ENCODE measurements at regions not wholly inside any gene's neighbourhood (a gene's known extent, or its start where the extent isn't known, plus 50 kb on each side); places are given as distances from the start of the nearest gene placed in this dataset.

- DNase-seq (ENCODE audit: low spot score) = no peak
- no peaks in the 10 kb centered on the region for H3K9me3 Mint-ChIP-seq (ENCODE audit: unreplicated experiment)
- no peak for TF ChIP-seq CTCF (IDR thresholded peaks at IDR 0.05; ENCODE audit: unreplicated experiment)
- no peaks in the 10 kb centered on the region for H3K36me3 Mint-ChIP-seq (ENCODE audit: low read depth, unreplicated experiment)
- H3K4me3 Mint-ChIP-seq (ENCODE audit: unreplicated experiment) = no peak overlapping the region
- H3K27ac Mint-ChIP-seq (ENCODE audit: unreplicated experiment) = no peak overlapping the region
- peaks cover 1% of the 10 kb centered on the region for H3K27me3 Mint-ChIP-seq (ENCODE audit: unreplicated experiment)
- H3K4me1 Mint-ChIP-seq (ENCODE audit: unreplicated experiment) = no peaks in the 10 kb centered on the region
These were observed 208.7 kb downstream of the LMX1A start for GRCh38 chr1:165147799-165148198.

GRCh38 chr1:165144757-165145397 lies 211.6 kb downstream of the LMX1A start:
- Mint-ChIP-seq H3K27ac (ENCODE audit: unreplicated experiment) (no peak overlapping the region), H3K9me3 (ENCODE audit: unreplicated experiment) (no peaks in the 10 kb centered on the region), H3K36me3 (ENCODE audit: low read depth, unreplicated experiment) (no peaks in the 10 kb centered on the region), H3K4me3 (ENCODE audit: unreplicated experiment) (no peak overlapping the region), H3K4me1 (ENCODE audit: unreplicated experiment) (peaks cover 2% of the 10 kb centered on the region), H3K27me3 (ENCODE audit: unreplicated experiment) (peaks cover 1% of the 10 kb centered on the region)
- DNase-seq (ENCODE audit: low spot score) = peak; percentile 69
- peak; percentile 66 for TF ChIP-seq CTCF (IDR thresholded peaks at IDR 0.05; ENCODE audit: unreplicated experiment)

- H3K27me3 Mint-ChIP-seq (ENCODE audit: unreplicated experiment) = peaks cover 1% of the 10 kb centered on the region
- peaks cover 2% of the 10 kb centered on the region for H3K4me1 Mint-ChIP-seq (ENCODE audit: unreplicated experiment)
- H3K4me3 Mint-ChIP-seq (ENCODE audit: unreplicated experiment) = no peak overlapping the region
- no peaks in the 10 kb centered on the region for H3K36me3 Mint-ChIP-seq (ENCODE audit: low read depth, unreplicated experiment)
- DNase-seq (ENCODE audit: low spot score) = peak; percentile 12
- TF ChIP-seq CTCF (IDR thresholded peaks at IDR 0.05; ENCODE audit: unreplicated experiment) = peak; percentile 63
- H3K9me3 Mint-ChIP-seq (ENCODE audit: unreplicated experiment) = no peaks in the 10 kb centered on the region
- no peak overlapping the region for H3K27ac Mint-ChIP-seq (ENCODE audit: unreplicated experiment)
These were observed 213.0 kb downstream of the LMX1A start for GRCh38 chr1:165143437-165144065.

- H3K4me3 Mint-ChIP-seq (ENCODE audit: unreplicated experiment) = no peak overlapping the region
- no peaks in the 10 kb centered on the region for H3K27me3 Mint-ChIP-seq (ENCODE audit: unreplicated experiment)
- H3K27ac Mint-ChIP-seq (ENCODE audit: unreplicated experiment) = no peak overlapping the region
- peaks cover 2% of the 10 kb centered on the region for H3K4me1 Mint-ChIP-seq (ENCODE audit: unreplicated experiment)
- H3K36me3 Mint-ChIP-seq (ENCODE audit: low read depth, unreplicated experiment) = no peaks in the 10 kb centered on the region
- H3K9me3 Mint-ChIP-seq (ENCODE audit: unreplicated experiment) = no peaks in the 10 kb centered on the region
- DNase-seq (ENCODE audit: low spot score) = no peak
- TF ChIP-seq CTCF (IDR thresholded peaks at IDR 0.05; ENCODE audit: unreplicated experiment) = no peak
These were observed 217.6 kb downstream of the LMX1A start for GRCh38 chr1:165138960-165139359.

- no peaks in the 10 kb centered on the region for H3K36me3 Mint-ChIP-seq (ENCODE audit: low read depth, unreplicated experiment)
- no peaks in the 10 kb centered on the region for H3K9me3 Mint-ChIP-seq (ENCODE audit: unreplicated experiment)
- no peak for DNase-seq (ENCODE audit: low spot score)
- TF ChIP-seq CTCF (IDR thresholded peaks at IDR 0.05; ENCODE audit: unreplicated experiment) = no peak
- no peaks in the 10 kb centered on the region for H3K27me3 Mint-ChIP-seq (ENCODE audit: unreplicated experiment)
- peaks cover 2% of the 10 kb centered on the region for H3K4me1 Mint-ChIP-seq (ENCODE audit: unreplicated experiment)
- H3K27ac Mint-ChIP-seq (ENCODE audit: unreplicated experiment) = no peak overlapping the region
- no peak overlapping the region for H3K4me3 Mint-ChIP-seq (ENCODE audit: unreplicated experiment)
These were observed 218.8 kb downstream of the LMX1A start for GRCh38 chr1:165137551-165138316.

Measured in endothelial cell (in vitro differentiated cells).